HG02938 (cell line): ENCODE measurements at regions not wholly inside any gene's neighbourhood (a gene's known extent, or its start where the extent isn't known, plus 50 kb on each side); places are given as distances from the start of the nearest gene placed in this dataset.
"Not testable (repeated sequence)": the region's sequence is repeated elsewhere in the genome, so short reads cannot be mapped to it uniquely, and the experiment has no call there.

Experiments
- ATAC-seq: cut with Tn5 transposase; IDR thresholded peaks from one replicate; pipeline ENCODE4 v1.9.1; 2021; ENCODE audit warnings: mild to moderate bottlenecking, moderate library complexity; ENCODE audit not compliant: unreplicated experiment

DNA sequence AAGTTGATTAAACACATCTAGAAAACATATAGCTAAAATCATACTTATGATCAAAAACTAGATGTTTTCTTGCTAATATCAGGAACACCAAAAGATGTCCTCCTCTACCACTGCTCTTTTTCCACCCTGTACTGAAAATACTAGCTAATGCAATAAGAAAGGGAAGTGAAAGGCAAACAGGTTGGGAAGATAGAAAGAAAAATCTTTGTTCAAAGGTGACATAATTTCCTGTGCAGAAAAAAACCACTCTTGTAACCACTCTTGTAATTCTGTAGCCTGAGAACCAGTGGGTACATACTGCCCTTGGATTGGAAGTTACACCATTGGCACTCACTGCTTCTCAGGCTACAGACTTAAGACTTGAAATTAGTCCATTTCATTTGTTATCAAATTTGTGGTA, 258.9 kb upstream of the TGIF2LY start:
- not testable (repeated sequence) for ATAC-seq

DNA sequence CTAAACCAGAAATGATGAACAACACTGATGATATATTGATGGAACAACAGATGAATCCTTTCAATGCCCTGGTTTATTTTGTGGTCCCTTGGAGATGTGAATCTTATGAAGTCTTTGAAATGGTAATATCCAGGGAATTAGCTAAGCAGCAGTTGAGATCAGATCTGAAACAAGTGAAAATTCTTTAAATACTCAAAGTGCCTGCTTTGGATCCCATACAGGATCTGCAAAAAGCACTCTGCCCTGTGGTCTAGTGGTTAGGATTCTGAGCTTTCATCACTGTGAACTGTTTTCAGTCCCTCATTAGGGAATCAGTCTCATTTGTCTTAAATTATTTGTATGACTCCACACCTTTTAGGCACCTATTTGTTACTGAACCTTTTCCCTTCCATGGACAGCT, 211.3 kb upstream of the TGIF2LY start:
- not testable (repeated sequence) for ATAC-seq

DNA sequence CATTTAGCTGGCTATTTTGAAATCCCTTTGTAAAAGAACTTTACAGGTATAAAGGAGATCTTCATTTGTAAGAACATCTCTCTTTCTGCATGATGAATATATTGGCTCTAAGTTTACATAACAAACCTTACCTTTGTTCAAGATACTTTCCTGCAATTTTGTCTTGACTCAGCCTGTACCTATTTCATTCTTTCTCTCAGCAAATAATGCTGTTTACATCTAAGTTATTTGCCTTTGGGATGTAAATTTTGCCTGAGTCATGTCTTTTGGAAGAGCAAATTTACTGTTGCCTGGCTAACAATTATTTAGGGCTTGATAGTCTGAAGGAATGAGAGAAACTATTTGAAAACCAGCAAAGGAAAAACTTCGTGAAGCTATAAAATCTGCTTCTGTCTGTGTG, 210.4 kb upstream of the TGIF2LY start:
- not testable (repeated sequence) for ATAC-seq

DNA sequence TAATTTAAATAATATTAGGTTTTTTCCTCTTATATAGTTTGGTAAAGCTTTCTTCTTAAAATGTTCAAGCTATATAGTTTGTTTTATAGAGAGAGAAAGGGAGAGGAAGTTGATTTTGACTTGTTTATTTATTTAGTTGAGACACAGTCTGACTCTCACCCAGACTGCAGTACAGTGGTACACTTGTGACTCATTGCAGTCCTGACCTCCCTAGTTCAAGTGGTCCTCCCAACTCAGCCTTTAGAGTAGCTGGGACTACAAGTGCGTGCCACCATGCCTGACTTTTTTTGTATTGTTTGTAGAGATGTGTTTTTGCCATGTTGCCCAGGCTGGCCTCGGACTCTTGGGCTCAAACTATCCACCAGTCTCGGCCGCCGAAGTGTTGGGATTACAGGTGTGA, 187.4 kb upstream of the TGIF2LY start:
- ATAC-seq, result not testable (repeated sequence)

DNA sequence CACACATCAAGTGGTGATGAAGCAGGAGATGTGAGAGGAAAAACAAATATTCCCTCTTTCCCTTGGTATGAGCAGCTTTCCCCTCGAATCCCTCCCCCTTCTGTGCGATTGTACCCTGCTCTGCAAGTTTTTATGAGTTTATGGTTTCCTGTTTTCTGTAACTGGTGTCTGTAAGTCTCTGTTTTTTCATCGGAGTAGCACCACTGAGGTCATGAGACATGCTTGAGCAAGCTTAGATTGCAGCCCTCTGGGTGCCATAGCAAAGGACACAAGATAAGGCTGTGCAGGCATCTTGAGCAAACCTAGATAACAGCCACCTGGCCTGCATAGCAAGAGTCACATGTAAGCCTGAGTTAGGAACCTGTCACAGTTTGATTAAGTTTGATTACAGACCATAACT, 174.6 kb upstream of the TGIF2LY start:
- not testable (repeated sequence) for ATAC-seq

DNA sequence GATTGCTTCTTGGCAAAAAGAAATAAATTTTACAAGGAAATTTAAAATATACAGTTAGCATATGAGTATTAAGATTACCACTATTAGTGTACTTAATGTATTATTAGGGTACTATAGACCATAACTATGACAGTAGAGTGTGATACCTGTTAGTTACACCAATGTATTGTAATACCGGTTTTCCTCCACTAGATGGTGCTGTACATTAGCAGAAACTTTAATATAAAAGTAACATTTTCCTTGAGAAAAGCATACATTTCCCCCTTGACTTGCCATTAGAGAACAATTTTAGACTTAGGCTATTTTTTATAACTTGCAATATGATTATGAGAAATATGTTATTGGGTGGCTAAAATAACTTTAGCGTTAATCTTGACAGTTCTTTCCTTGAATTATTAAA, 173.3 kb upstream of the TGIF2LY start:
- ATAC-seq, result not testable (repeated sequence)

DNA sequence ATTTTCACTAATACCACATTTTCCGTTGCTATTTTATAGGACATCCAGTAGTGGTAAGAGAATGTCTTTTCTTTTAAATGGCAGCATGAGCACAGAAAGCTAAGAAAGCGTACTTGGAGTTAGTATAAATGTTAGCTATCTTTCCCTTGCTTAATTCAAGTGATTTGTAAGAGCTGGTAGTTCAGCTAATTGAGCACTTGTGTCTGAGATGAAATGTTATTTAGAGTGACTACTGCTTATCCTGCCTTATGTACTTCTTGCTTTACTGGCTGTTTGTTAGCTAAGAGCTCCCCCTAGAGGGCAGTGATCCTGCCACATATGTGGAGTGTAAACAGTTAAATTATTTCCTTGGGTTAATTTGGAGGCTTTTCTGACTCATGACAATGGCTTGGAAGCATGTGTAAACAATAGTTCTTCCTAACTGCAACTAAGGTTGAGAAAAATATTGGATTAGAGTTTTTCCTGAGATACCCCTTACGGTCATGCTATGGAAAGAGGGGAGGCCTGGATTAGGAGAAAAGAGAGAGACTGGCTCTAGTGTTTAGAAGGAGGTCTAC, 171.9 kb upstream of the TGIF2LY start:
- not testable (repeated sequence) for ATAC-seq

DNA sequence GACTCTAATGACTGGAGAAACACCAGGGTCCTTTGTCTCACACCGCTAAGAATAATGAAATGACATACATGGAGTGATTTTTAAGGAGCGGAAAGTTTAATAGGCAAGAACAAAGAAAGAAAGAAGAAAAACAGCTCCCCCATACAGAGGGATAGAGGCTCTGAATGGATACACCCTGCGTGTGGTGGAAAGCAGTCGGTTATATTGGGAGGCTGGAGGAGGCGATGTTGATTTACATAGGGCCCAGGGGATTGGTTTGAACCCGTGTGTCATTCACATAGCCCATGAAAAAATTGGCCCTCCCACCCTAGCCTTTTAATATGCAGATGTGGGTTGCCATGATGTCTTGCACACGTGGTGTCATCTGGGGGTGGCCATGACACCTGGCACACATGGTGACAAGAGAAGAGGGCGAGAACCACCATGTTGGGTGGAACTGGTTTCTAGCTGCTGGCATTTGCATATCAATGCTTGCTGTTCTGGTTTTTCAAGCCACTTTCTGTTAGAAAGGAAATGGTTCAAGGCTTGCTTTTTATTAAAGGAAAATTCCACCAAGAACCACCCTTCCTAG, 168.5 kb upstream of the TGIF2LY start:
- not testable (repeated sequence) for ATAC-seq
